OCI-LY3 (cell line): ENCODE measurements at regions not wholly inside any gene's neighbourhood (a gene's known extent, or its start where the extent isn't known, plus 50 kb on each side); places are given as distances from the start of the nearest gene placed in this dataset.

Experiments used
- EZH2phosphoT487 ChIP-seq: fragments of 200-600 bp; shearing (Covaris generic); IDR thresholded peaks from 2 replicates; pipeline ENCODE4 v1.6.1; 2018; ENCODE audit warnings: antibody characterized with exemption, mixed run types, low read depth
- TF ChIP-seq, protein P1 (sequence below): fragments of 200-600, 300-600 bp; sonication (generic); IDR thresholded peaks from 2 replicates; pipeline ENCODE4 v1.5.1; 2014; ENCODE audit warnings: antibody characterized with exemption, low read length, low read depth

DNA sequence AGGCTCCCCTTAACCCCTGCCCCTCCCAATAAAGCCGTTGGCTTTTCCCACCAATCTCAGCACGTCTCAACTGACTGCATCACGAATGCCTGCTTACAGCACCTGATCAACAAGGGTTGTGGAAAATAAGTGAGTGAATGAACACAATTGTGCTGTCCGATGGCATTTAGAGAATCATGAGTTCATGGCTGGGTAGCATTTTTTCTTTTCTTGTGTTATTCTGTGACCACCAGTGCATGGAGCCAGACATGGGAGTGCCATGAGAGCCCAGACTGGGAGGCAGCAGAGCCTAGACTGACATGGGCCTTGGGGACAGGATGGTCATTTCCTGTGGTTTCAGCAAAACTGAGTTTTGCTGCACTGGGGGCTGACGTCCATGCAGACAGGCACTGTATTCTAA is 254.1 kb upstream of the IGFBP3 start:
- TF ChIP-seq, protein P1, sequence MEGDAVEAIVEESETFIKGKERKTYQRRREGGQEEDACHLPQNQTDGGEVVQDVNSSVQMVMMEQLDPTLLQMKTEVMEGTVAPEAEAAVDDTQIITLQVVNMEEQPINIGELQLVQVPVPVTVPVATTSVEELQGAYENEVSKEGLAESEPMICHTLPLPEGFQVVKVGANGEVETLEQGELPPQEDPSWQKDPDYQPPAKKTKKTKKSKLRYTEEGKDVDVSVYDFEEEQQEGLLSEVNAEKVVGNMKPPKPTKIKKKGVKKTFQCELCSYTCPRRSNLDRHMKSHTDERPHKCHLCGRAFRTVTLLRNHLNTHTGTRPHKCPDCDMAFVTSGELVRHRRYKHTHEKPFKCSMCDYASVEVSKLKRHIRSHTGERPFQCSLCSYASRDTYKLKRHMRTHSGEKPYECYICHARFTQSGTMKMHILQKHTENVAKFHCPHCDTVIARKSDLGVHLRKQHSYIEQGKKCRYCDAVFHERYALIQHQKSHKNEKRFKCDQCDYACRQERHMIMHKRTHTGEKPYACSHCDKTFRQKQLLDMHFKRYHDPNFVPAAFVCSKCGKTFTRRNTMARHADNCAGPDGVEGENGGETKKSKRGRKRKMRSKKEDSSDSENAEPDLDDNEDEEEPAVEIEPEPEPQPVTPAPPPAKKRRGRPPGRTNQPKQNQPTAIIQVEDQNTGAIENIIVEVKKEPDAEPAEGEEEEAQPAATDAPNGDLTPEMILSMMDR: no peak
- TF ChIP-seq EZH2phosphoT487: no peak
